IMR-90 (cell line): ENCODE measurements at regions not wholly inside any gene's neighbourhood (a gene's known extent, or its start where the extent isn't known, plus 50 kb on each side); places are given as distances from the start of the nearest gene placed in this dataset.

ENCODE experiments used
- ATAC-seq: fragments of 200-7000 bp; cut with Tn5 transposase; 2 replicates; pipeline ENCODE4 v1.9.1; 2020; ENCODE audit warnings: low read depth, mild to moderate bottlenecking, moderate library complexity
- BruUV-seq: library from RNA; stranded (reverse); fragments of 400-500 nt; replicated peaks from 2 replicates; lab custom pipeline; 2021; lab: Mats Ljungman, UMichigan
- CTCF ChIA-PET: fragments of 300-600 bp; formaldehyde crosslinking; extraction: SDS; loops from one replicate; lab custom pipeline; 2021; ENCODE audit warnings: antibody characterized with exemption; lab: Yijun Ruan, JAX
- POLR2A ChIA-PET: fragments of 300-600 bp; sonication (Branson Sonifier 250); formaldehyde crosslinking; loops from one replicate; lab custom pipeline; 2022; ENCODE audit warnings: antibody characterized with exemption; ENCODE audit not compliant: unreplicated experiment; lab: Charles Lee
- DNase-seq: peaks from one replicate; pipeline ENCODE4 v3.0.0; 2013
- H2AFZ ChIP-seq: replicated peaks from 2 replicates; pipeline ENCODE3; 2013; ENCODE audit warnings: low read length, mild to moderate bottlenecking; ENCODE audit not compliant: poor library complexity
- H2AK5ac ChIP-seq: 2 replicates; pipeline ENCODE4 v1.6.1; 2013; ENCODE audit warnings: low read depth, low read length, inconsistent platforms
- H2AK9ac ChIP-seq: replicated peaks from 2 replicates; pipeline ENCODE3; 2013; ENCODE audit warnings: mild to moderate bottlenecking, low read depth, low read length, moderate library complexity; ENCODE audit not compliant: poor library complexity
- H2BK120ac ChIP-seq: 2 replicates; pipeline ENCODE4 v1.6.1; 2013; ENCODE audit warnings: low read depth, low read length, inconsistent platforms
- H2BK15ac ChIP-seq: 3 replicates; pipeline ENCODE4 v1.6.1; 2013; ENCODE audit warnings: low read depth, low read length, inconsistent platforms
- H2BK20ac ChIP-seq: 2 replicates; pipeline ENCODE4 v1.6.1; 2013; ENCODE audit warnings: low read depth, mild to moderate bottlenecking, inconsistent platforms, low read length, moderate library complexity
- H2BK5ac ChIP-seq: 2 replicates; pipeline ENCODE4 v1.6.1; 2013; ENCODE audit warnings: mild to moderate bottlenecking, low read depth, low read length, inconsistent platforms; ENCODE audit not compliant: poor library complexity, severe bottlenecking
- H3K14ac ChIP-seq: replicated peaks from 2 replicates; pipeline ENCODE4 v1.6.1; 2013; ENCODE audit warnings: low read depth, low read length, inconsistent platforms
- H3K18ac ChIP-seq: 2 replicates; pipeline ENCODE4 v1.6.1; 2013; ENCODE audit warnings: low read depth, low read length, control low read depth
- H3K23ac ChIP-seq: 2 replicates; pipeline ENCODE4 v1.6.1; 2013; ENCODE audit warnings: low read depth, low read length, inconsistent platforms
- H3K27ac ChIP-seq: 2 replicates; pipeline ENCODE4 v1.5.1; 2013; ENCODE audit warnings: mild to moderate bottlenecking, control low read depth, low read length; ENCODE audit not compliant: insufficient read depth
- H3K27me3 ChIP-seq: 2 replicates; pipeline ENCODE4 v1.6.1; 2013; ENCODE audit warnings: low read length; ENCODE audit not compliant: control insufficient read depth, insufficient read depth
- H3K36me3 ChIP-seq: 2 replicates; pipeline ENCODE4 v1.6.1; 2013; ENCODE audit warnings: low read length, mixed read lengths; ENCODE audit not compliant: control insufficient read depth, insufficient read depth
- H3K4ac ChIP-seq: 2 replicates; pipeline ENCODE4 v1.6.1; 2013; ENCODE audit warnings: low read depth, low read length, inconsistent platforms
- H3K4me1 ChIP-seq: 2 replicates; pipeline ENCODE4 v1.6.1; 2013; ENCODE audit warnings: low read length, mixed read lengths; ENCODE audit not compliant: control insufficient read depth, insufficient read depth
- H3K4me2 ChIP-seq: 2 replicates; pipeline ENCODE4 v1.6.1; 2013; ENCODE audit warnings: low read depth, mild to moderate bottlenecking, control low read depth, low read length, moderate library complexity
- H3K4me3 ChIP-seq: 2 replicates; pipeline ENCODE4 v1.5.1; 2013; ENCODE audit warnings: low read depth, mild to moderate bottlenecking, control low read depth, low read length, moderate library complexity; ENCODE audit not compliant: insufficient read depth
- H3K56ac ChIP-seq: 2 replicates; pipeline ENCODE4 v1.6.1; 2013; ENCODE audit warnings: low read length, inconsistent platforms; ENCODE audit not compliant: insufficient read depth; ENCODE audit errors: extremely low read depth
- H3K79me1 ChIP-seq, 2 experiments: 2 replicates each; pipeline ENCODE4 v1.6.1; 2013; ENCODE audit warnings: low read length in 2 of 2, inconsistent platforms in 1 of 2, low read depth in 1 of 2
- H3K9ac ChIP-seq: 2 replicates; pipeline ENCODE4 v1.6.1; 2013; ENCODE audit warnings: low read depth, low read length, control low read depth
- H3K9me1 ChIP-seq: 2 replicates; pipeline ENCODE4 v1.6.1; 2013; ENCODE audit warnings: low read length, inconsistent platforms; ENCODE audit not compliant: insufficient read depth
- H3K9me3 ChIP-seq: 2 replicates; pipeline ENCODE4 v1.6.1; 2013; ENCODE audit warnings: low read length; ENCODE audit not compliant: control insufficient read depth, insufficient read depth
- H4K20me1 ChIP-seq: 2 replicates; pipeline ENCODE4 v1.6.1; 2013; ENCODE audit warnings: low read length, inconsistent platforms; ENCODE audit not compliant: insufficient read depth
- H4K5ac ChIP-seq: 2 replicates; pipeline ENCODE4 v1.6.1; 2013; ENCODE audit warnings: mild to moderate bottlenecking, low read depth, low read length, control low read depth
- H4K8ac ChIP-seq, 2 experiments: 2 replicates each; pipeline ENCODE4 v1.6.1; 2013; ENCODE audit warnings: low read depth in 2 of 2, low read length in 2 of 2, control low read depth in 1 of 2, inconsistent platforms in 1 of 2
- H4K91ac ChIP-seq: 2 replicates; pipeline ENCODE4 v1.6.1; 2013; ENCODE audit warnings: low read depth, low read length, inconsistent platforms; ENCODE audit not compliant: insufficient read depth
- ELK1 ChIP-seq: fragments of 150-350 bp; IDR thresholded peaks from 2 replicates; pipeline ENCODE4 v1.6.1; 2016; ENCODE audit warnings: low read depth, mild to moderate bottlenecking, low read length, moderate library complexity, borderline replicate concordance
- MAFK ChIP-seq: IDR thresholded peaks from 2 replicates; pipeline ENCODE4 v1.6.1; 2012; ENCODE audit warnings: low read depth, low read length, improper control_type of control experiment
- MAZ ChIP-seq: IDR thresholded peaks from 2 replicates; pipeline ENCODE4 v1.6.1; 2012; ENCODE audit warnings: low read depth, mild to moderate bottlenecking, low read length, improper control_type of control experiment, moderate library complexity, borderline replicate concordance
- MXI1 ChIP-seq: IDR thresholded peaks from 2 replicates; pipeline ENCODE4 v1.6.1; 2012; ENCODE audit warnings: low read depth, mild to moderate bottlenecking, low read length, moderate library complexity, borderline replicate concordance
- RCOR1 ChIP-seq: IDR thresholded peaks from 2 replicates; pipeline ENCODE4 v1.6.1; 2012; ENCODE audit warnings: mild to moderate bottlenecking, low read length, improper control_type of control experiment; ENCODE audit not compliant: insufficient replicate concordance
- RFX5 ChIP-seq: IDR thresholded peaks from 2 replicates; pipeline ENCODE4 v1.8.0; 2012; ENCODE audit warnings: low read depth, mild to moderate bottlenecking, low read length, moderate library complexity
- SMC3 ChIP-seq: fragments of 150-350 bp; IDR thresholded peaks from 2 replicates; pipeline ENCODE4 v1.6.1; 2016; ENCODE audit warnings: low read depth, mild to moderate bottlenecking, antibody characterized with exemption, low read length, moderate library complexity
- USF2 ChIP-seq: fragments of 150-350 bp; IDR thresholded peaks from 2 replicates; pipeline ENCODE4 v1.6.1; 2017; ENCODE audit warnings: mild to moderate bottlenecking, antibody characterized with exemption, low read length, low read depth
- WGBS, 2 experiments: methylation state at CpG; one replicate each; pipeline versions ENCODE4 v1.1.5 to v1.1.7; 2013; ENCODE audit warnings: missing lambda C conversion rate in 2 of 2; ENCODE audit not compliant: insufficient read length in 1 of 2; ENCODE audit errors: extremely low coverage in 2 of 2; 5-methylcytosine and 5-hydroxymethylcytosine counted together
- dilution Hi-C: fragments of 300-500 bp; cut with HindIII; formaldehyde crosslinking; loops from one replicate; pipeline ENCODE4 v1.14.3; 2018; ENCODE audit warnings: low sequenced_read_pairs; ENCODE audit not compliant: unreplicated experiment
- in situ Hi-C: fragments of 300-500 bp; cut with MboI; formaldehyde crosslinking; loops from 3 replicates; pipeline ENCODE4 v1.14.3; 2019; ENCODE audit warnings: low sequenced_read_pairs, inconsistent platforms, mixed read lengths
- intact Hi-C: fragments of 100-400 bp; cut with micrococcal nuclease; formaldehyde crosslinking; loops from 2 replicates; pipeline ENCODE4 v1.10.0; 2022
- TF ChIP-seq, protein P1 (sequence below): conservative IDR thresholded peaks from 2 replicates; pipeline ENCODE4 v1.5.1; 2012; ENCODE audit warnings: mild to moderate bottlenecking, low read depth, low read length, improper control_type of control experiment

GRCh38 chrX:125151146-125151545 is 168.5 kb upstream of the TEX13C start:
- Histone ChIP-seq H3K79me1 (no peaks in the 10 kb centered on the region), H2BK5ac (no peak overlapping the region), H2BK15ac (no peak overlapping the region), H3K27ac (no peak overlapping the region), H4K20me1 (no peaks in the 10 kb centered on the region), H3K14ac (no peak overlapping the region), H2BK20ac (no peak overlapping the region), H2BK120ac (no peak overlapping the region), H3K9me3 (no peaks in the 10 kb centered on the region), H3K4ac (no peak overlapping the region), H3K23ac (no peak overlapping the region), H3K9ac (no peak overlapping the region), H2AFZ (no peak overlapping the region), H2AK9ac (no peak overlapping the region), H3K4me1 (no peaks in the 10 kb centered on the region), H3K9me1 (no peaks in the 10 kb centered on the region), H3K27me3 (no peaks in the 10 kb centered on the region), H3K4me3 (no peak overlapping the region), H3K56ac (no peak overlapping the region), H3K18ac (no peak overlapping the region), H4K91ac (no peak overlapping the region), H3K4me2 (no peak overlapping the region), H4K5ac (no peak overlapping the region), H4K8ac (no peak overlapping the region), H3K36me3 (no peaks in the 10 kb centered on the region), H2AK5ac (no peak overlapping the region)
- WGBS, 2 experiments = no CpG with 5 or more reads among the region's 3 CpGs
- ChIA-PET POLR2A (no interaction called here), CTCF (no interaction called here)
- TF ChIP-seq USF2 (no peak), RCOR1 (no peak), MAZ (no peak), RFX5 (no peak), ELK1 (no peak), MXI1 (no peak), SMC3 (no peak), MAFK (no peak)
- TF ChIP-seq, protein P1, sequence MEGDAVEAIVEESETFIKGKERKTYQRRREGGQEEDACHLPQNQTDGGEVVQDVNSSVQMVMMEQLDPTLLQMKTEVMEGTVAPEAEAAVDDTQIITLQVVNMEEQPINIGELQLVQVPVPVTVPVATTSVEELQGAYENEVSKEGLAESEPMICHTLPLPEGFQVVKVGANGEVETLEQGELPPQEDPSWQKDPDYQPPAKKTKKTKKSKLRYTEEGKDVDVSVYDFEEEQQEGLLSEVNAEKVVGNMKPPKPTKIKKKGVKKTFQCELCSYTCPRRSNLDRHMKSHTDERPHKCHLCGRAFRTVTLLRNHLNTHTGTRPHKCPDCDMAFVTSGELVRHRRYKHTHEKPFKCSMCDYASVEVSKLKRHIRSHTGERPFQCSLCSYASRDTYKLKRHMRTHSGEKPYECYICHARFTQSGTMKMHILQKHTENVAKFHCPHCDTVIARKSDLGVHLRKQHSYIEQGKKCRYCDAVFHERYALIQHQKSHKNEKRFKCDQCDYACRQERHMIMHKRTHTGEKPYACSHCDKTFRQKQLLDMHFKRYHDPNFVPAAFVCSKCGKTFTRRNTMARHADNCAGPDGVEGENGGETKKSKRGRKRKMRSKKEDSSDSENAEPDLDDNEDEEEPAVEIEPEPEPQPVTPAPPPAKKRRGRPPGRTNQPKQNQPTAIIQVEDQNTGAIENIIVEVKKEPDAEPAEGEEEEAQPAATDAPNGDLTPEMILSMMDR = no peak
- in situ Hi-C loops = no loop called here
- DNase-seq (no peak), ATAC-seq (no peak)
- intact Hi-C loops = no loop called here
- BruUV-seq = no TSS peak
- dilution Hi-C loops = no loop called here
